T1000 (cell line): ENCODE measurements at regions not wholly inside any gene's neighbourhood (a gene's known extent, or its start where the extent isn't known, plus 50 kb on each side); places are given as distances from the start of the nearest gene placed in this dataset.

Experiments used
- DNase-seq: peaks from one replicate; lab custom pipeline; 2025; ENCODE audit warnings: mixed read lengths; lab: John Stamatoyannopoulos, UW

- DNase-seq = no peak
Observed at GRCh38 chr5:155416765-155417164, 403.2 kb downstream of the KIF4B start.

GRCh38 chr5:155418960-155419579 is 405.5 kb downstream of the KIF4B start:
- DNase-seq = peak; percentile 0

GRCh38 chr5:155430192-155430591 is 416.6 kb downstream of the KIF4B start:
- no peak for DNase-seq

- DNase-seq = no peak
Observed at GRCh38 chr5:155434267-155434666, 420.7 kb downstream of the KIF4B start.

GRCh38 chr5:155434681-155435080 is 421.1 kb downstream of the KIF4B start:
- no peak for DNase-seq

GRCh38 chr5:155441849-155442248 is 428.3 kb downstream of the KIF4B start:
- DNase-seq = no peak

- no peak for DNase-seq
Observed at GRCh38 chr5:155451106-155451505, 437.6 kb downstream of the KIF4B start.

GRCh38 chr5:155455791-155456514 is 442.4 kb downstream of the KIF4B start:
- no peak for DNase-seq

GRCh38 chr5:155459889-155460500 is 446.4 kb downstream of the KIF4B start:
- DNase-seq = no peak

- no peak for DNase-seq
Observed at GRCh38 chr5:155460501-155460931, 447.0 kb downstream of the KIF4B start.

GRCh38 chr5:155461304-155461703 is 447.7 kb downstream of the KIF4B start:
- no peak for DNase-seq

GRCh38 chr5:155466851-155467250 is 453.3 kb downstream of the KIF4B start:
- DNase-seq = no peak

GRCh38 chr5:155471027-155471426 is 457.5 kb downstream of the KIF4B start:
- no peak for DNase-seq

- DNase-seq = no peak
Observed at GRCh38 chr5:155472780-155473179, 459.2 kb downstream of the KIF4B start.

GRCh38 chr5:155475318-155475717 is 461.8 kb downstream of the KIF4B start:
- DNase-seq = no peak

GRCh38 chr5:155480731-155481131 is 467.2 kb downstream of the KIF4B start:
- no peak for DNase-seq

- DNase-seq = no peak
Observed at GRCh38 chr5:155481182-155481581, 467.6 kb downstream of the KIF4B start.

GRCh38 chr5:155482428-155482827 is 468.9 kb downstream of the KIF4B start:
- DNase-seq = no peak

GRCh38 chr5:155485386-155485785 is 471.8 kb downstream of the KIF4B start:
- no peak for DNase-seq

- DNase-seq = no peak
Observed at GRCh38 chr5:155489949-155490348, 476.4 kb downstream of the KIF4B start.

- DNase-seq = no peak
Observed at GRCh38 chr5:155492191-155492590, 478.6 kb downstream of the KIF4B start.

- no peak for DNase-seq
Observed at GRCh38 chr5:155504606-155505005, 491.1 kb downstream of the KIF4B start.

GRCh38 chr5:155507363-155507762 is 493.8 kb downstream of the KIF4B start:
- no peak for DNase-seq
